Spleen (tissue), 7 donors: ENCODE measurements at regions not wholly inside any gene's neighbourhood (a gene's known extent, or its start where the extent isn't known, plus 50 kb on each side); places are given as distances from the start of the nearest gene placed in this dataset.

ENCODE experiments used
- POLR2A ChIP-seq, 3 donors: fragments of 450-650 bp; IDR thresholded peaks; one replicate each; pipeline ENCODE4 v1.5.1; 2017; ENCODE audit warnings: antibody characterized with exemption in 3 of 3, mild to moderate bottlenecking in 1 of 3
- POLR2AphosphoS5 ChIP-seq, 3 donors: sonication (generic); formaldehyde crosslinking; IDR thresholded peaks; one replicate each; pipeline ENCODE4 v1.5.1; 2017; ENCODE audit warnings: antibody characterized with exemption in 3 of 3
- TF ChIP-seq, protein P1 (sequence below), 11 experiments: fragments of 200-600 bp in 7 of 11; fragments of 450-650 bp in 4 of 11; sonication (generic) in 4 of 11; IDR thresholded peaks in 8 of 11; conservative IDR thresholded peaks in 3 of 11; 1 replicate in 7 of 11; 2 replicates in 4 of 11; pipeline versions ENCODE4 v1.4.0 to v1.8.0; 2016 to 2021; ENCODE audit warnings: antibody characterized with exemption in 11 of 11, inconsistent platforms in 4 of 11, mild to moderate bottlenecking in 1 of 11
- donor health status: DM: no; HTN: no; CAD: no; lungs with moderate emphysema.
- donor health status: DM: no; HTN: no; CAD: no.
- donor health status: DM: no; HTN: no; CAD: no.

DNA sequence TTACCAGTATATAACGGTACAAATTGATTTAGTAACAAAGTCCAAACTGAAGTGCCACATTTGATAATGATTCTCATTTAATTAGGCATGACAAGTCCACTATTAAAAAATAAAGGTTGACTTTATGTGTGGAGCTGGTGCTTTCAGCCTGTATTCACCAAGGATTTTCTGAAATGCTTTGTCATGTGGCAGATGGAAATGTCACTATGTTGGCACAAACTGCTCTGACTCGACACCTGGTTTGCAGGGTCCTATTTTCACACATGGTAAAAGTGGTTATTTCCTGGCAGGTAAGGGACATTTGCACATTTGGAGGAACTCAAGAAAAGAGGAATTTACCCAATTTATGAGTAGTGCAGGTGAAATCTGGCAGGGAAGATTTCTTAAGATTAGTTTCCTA, 572.6 kb upstream of the MDGA2 start:
- TF ChIP-seq, protein P1, sequence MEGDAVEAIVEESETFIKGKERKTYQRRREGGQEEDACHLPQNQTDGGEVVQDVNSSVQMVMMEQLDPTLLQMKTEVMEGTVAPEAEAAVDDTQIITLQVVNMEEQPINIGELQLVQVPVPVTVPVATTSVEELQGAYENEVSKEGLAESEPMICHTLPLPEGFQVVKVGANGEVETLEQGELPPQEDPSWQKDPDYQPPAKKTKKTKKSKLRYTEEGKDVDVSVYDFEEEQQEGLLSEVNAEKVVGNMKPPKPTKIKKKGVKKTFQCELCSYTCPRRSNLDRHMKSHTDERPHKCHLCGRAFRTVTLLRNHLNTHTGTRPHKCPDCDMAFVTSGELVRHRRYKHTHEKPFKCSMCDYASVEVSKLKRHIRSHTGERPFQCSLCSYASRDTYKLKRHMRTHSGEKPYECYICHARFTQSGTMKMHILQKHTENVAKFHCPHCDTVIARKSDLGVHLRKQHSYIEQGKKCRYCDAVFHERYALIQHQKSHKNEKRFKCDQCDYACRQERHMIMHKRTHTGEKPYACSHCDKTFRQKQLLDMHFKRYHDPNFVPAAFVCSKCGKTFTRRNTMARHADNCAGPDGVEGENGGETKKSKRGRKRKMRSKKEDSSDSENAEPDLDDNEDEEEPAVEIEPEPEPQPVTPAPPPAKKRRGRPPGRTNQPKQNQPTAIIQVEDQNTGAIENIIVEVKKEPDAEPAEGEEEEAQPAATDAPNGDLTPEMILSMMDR (IDR thresholded peaks at IDR 0.05 in 8 of 11, conservative IDR thresholded peaks at IDR 0.05 in 3 of 11), result no peak
- TF ChIP-seq POLR2AphosphoS5 (IDR thresholded peaks at IDR 0.05) (no peak), POLR2A (IDR thresholded peaks at IDR 0.05) (no peak)
